Posterior cingulate gyrus (tissue), 11 donors: ENCODE measurements at regions not wholly inside any gene's neighbourhood (a gene's known extent, or its start where the extent isn't known, plus 50 kb on each side); places are given as distances from the start of the nearest gene placed in this dataset.

ENCODE experiments used
- DNase-seq, 10 donors: peaks; one replicate each; pipeline versions ENCODE4 v3.0.0 to v3.0.0-alpha.2; 2020 to 2021; ENCODE audit warnings: mixed read lengths in 3 of 10
- intact Hi-C: fragments of 100-400 bp; cut with DNase I; formaldehyde crosslinking; loops from one replicate; pipeline ENCODE4 v1.15.1; 2023

DNA sequence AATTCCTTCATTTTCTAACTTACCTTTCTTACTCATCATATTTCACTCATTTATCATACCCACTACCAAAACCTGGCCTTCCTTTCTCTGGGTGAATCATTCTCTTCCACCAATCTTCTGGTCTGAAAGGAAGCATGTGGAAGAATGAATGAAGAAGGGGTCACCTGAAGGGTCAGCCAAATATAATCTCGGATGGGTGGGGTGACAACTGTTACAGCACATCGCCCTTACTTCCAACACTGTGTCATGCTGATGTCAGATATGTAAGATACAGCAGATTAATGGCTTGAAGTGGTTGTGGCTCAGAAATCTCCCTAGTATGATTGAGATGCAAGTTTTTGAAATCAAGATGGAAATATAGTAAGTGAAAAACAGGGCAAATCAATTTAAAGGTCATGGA lies 401.7 kb upstream of the HTR2A start:
- no peak for DNase-seq
- intact Hi-C loops = no loop called here

DNA sequence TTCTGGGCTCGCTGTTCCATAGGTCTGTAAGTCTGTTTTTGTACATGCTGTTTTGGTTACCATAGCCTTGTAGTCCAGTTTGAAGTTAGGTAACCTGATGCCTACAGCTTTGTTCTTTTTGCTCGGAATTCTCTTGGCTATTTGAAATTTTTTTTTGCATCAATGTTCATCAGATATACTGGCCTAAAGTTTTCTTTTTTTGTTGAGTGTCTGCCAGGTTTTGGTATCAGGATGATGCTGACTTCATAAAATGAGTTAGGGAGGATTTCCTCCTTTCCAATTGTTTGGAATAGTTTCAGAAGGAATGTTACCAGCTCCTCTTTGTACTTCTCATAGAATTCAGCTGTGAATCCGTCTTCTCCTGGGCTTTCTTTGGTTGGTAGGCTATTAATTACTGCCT lies 397.8 kb upstream of the HTR2A start:
- no peak for DNase-seq
- intact Hi-C loops = no loop called here

DNA sequence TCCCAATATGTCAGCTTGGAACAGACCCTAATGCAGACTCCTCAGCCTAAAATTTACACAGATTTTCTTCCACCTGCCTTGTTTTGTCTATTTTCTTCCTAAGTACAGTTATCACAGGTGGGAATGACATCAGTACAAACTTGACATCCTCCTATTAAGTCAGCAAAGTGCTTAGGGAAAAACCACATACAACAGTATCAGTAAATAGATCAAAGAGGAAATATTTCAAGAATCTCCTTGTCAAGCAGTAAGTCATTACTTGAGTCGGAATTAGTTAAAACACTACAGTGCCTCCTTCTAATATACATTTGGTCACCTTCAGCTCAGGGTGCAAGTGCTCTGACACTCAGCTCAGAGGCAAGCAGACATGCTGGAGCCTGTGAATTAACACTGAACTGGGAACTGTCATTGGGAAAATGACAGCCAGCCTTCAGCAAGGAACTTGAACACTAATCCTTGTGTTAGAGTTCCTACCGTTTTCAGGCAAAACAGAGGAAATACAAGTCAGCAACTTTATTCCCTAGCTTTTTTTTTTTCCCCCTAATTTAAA lies 394.3 kb upstream of the HTR2A start:
- intact Hi-C loops = no loop called here
- DNase-seq = no peak

DNA sequence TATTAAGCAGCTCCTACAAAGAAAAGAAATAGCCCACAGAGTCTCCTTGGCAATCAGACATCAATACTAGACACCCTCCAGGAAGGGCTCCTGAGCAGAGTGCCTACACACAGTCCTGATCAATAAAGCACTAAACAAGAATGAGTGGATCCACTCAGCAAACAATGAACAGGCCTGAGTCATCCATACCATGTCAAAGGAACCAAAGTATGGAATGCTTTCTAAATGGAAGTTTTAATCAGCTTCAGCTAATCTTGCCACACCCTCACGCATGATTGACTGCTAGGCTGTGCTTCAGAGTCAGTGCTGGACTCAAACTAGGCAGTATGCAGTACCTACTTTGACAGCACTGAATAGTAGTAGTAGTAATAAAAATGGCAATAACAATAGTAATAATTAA lies 392.7 kb upstream of the HTR2A start:
- intact Hi-C loops = no loop called here

DNA sequence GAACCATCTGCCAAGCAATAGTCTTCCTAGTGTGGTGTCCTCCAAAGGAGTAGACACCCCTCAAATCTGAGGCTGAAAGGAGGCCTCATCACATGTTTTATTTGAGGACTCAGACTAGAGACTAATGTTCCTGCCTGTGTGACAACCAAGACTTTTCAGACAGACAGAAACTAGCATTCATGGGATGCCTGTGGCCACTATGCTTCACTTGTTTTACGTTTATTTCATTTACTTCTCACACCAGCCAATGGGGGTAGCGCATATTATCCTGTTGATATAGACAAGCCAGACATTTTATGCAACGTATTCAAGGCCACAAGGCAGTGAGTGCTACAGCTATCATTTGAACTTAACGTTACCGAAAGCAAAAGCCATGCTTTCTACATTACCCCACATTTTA lies 391.7 kb upstream of the HTR2A start:
- no peak for DNase-seq
- intact Hi-C loops = no loop called here

More for the DNA sequence above, 392.7 kb upstream of the HTR2A start:
- no peak for DNase-seq

DNA sequence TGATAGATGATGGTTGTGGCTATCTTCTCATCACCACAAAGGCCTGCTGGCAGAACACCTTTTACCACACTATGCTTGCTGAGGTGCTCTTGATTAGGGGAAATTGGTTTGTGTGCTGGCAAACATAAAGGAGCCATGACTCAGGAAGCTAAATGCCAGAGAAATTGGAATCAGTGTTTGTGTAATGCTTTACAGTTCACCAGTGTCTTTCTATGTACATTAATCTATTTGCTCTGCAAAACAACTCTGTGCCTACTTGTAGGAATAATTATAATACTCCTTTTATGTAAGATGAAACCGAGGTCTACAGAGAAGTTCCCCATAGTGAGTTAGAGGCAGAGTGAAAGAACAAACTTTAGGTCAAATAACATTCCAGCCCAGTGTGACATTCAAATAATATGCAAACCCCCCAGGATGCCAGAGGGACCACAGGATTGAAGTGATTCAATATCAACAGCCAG lies 390.5 kb upstream of the HTR2A start:
- no peak for DNase-seq
- intact Hi-C loops = no loop called here

DNA sequence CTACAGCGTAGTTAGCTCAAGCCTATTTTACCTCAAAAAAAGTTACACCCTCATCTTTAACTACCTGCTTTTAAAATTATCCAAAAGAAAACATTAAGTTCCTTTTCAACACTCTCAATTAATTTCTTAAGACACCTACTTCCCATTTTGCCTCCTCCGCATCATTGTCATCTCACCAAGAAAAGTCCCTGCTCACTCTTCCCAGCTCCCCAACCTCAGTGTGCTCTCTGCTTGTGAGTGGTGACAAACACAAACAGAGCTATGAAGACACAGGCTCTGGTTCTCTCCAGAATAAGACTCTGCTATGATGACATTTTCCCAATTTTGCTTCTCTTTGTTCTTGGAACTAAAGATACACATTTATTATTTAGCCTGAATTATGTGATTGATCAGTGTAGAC lies 385.1 kb upstream of the HTR2A start:
- DNase-seq = no peak
- intact Hi-C loops = no loop called here

DNA sequence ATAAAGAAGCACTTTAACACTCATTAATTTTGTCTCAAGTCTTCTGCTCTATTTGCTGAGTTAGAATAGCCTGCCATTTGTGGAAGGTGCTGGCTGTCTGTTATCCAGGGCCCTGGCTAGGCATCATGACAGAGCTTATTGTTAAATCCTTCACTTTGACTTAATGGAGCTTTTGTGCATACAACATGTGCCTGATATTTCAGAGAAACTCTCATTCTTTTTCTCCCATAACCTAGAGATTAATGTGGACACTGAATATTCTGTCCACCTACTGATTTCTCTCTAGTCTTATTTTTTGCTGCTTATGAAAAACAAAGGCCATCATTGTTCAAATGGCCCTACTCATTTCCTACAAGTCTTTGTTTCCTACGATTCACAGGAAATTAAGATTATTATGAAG lies 383.1 kb upstream of the HTR2A start:
- intact Hi-C loops = no loop called here
- DNase-seq = no peak

DNA sequence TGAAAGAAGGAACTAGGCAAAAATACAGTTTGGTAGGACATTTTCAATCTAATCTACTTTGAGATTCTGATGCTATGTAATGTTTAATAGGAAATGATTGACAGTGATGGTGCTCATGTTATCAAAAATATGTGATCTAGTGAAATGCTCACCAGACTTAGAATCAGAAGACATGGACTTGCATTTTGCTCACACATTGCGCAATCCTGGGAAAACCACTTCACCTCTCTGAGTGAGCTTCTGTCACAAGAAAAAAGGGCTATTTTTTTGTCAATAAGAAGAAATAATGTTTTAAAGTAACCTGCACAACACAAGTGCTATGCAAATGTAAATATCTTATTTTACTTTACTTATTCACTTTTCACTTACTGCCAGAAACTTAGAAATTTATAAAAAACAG lies 380.9 kb upstream of the HTR2A start:
- intact Hi-C loops = no loop called here
- DNase-seq = no peak

DNA sequence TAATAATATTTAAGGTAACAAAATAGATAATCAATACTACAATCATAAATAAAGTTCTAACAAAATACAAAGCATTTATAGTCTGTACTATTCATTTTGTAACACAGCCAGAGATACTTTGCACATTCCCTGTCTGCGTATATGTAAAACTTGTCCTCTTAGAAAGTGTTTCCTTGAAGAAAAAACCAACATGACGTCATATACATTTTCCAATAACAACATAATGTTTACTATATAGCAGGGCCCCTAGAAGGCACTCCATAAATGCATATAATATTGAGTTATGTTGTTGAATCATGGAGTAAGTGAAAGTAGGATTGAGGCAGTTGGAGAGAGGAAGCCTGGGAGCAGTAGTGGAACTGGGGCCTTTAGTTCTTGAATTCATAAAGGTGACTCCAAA lies 371.4 kb upstream of the HTR2A start:
- intact Hi-C loops = no loop called here
- no peak for DNase-seq

DNA sequence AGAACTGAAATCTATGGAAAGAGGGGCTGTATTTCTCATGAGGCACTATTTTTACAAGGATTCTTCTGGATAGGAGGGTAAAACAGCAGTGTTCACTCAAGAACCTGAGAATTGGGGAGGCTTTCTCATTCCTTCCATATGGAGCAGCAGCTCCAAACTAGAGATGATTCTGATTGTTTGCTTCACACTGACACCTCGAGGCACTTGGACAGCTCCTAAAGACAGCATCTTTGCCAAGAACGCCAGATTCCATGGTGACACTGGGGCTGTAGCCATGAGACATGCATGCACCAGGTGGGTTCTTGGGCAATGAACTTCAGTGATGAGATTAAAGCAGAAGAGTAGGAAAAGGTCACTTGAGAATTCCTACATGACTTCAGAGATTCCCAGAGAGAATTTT lies 361.5 kb upstream of the HTR2A start:
- DNase-seq = no peak
- intact Hi-C loops = no loop called here

DNA sequence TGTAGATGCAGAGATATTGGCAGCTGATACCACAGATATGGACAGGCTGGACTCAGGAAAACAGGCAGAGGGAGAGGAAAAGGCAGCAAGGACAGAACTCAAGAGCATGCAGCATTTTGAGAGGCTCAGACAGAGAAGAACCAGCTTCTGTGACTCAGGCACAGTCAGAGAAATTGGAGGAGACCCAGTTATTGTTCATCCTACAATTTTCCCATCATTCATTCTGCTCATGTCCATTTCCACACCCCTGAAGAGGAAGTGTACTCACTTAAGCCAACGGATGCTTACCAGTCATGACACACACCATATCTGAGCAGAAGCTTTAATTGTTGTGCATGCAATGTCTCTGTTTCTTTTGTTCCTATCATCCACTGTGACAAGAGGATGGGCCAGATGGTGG lies 359.8 kb upstream of the HTR2A start:
- intact Hi-C loops = no loop called here
- DNase-seq = no peak

DNA sequence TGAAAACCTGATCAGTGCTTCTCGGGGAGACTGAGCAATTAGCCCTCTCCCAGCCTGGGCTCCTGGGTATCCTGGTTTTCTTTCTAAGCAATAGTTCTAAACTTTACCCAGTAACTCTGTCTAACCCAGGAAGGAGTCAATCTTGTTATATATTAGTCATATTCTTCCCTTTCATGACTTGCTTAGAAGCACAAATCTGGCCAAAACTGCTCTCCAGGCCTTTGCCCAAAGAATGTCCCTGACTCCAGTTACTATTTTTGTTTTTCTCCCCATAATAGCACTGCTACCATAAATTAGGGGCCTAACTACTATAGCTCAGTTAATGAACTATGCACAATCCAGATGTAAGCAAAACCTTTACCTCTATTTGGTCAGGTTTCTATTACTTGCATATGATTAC lies 355.8 kb upstream of the HTR2A start:
- DNase-seq = no peak
- intact Hi-C loops = no loop called here

DNA sequence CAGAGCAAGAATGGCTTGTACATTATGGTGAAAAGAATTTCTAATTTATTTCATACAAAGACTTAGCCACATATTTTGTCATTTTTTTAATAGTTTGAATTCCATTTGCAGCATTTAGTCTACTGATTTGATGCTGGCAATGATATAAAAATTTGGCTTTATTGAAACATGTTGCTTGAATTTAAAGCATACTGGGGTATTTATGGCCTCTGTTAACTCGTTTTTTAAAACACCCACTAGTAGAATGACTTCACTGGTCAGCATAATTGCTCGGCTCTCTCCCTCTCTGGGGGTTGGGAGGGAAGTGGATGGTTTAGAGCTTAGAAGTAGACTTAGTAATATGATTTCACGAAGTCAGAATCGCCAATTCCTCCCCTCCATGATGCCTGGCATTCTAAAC lies 354.9 kb upstream of the HTR2A start:
- no peak for DNase-seq
- intact Hi-C loops = no loop called here

DNA sequence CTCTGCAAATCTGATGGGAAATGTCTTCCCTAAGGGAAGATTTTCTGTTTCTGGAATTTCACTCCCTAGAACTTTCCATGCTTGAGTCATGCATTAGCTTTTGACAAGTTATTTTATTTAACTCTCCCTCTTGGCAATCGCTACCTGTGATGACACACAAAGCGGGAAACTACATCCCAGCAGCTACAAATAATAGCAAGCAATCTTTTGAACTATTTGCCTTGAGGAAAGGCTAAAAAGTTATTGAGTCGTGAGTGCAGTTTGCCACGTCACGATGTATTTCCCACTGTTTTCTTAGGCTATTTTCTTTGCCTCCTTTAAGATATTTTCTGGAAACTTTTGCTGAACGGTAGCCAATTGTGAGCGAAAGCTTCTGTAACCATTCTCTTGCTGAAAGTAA lies 353.3 kb upstream of the HTR2A start:
- intact Hi-C loops = no loop called here
- no peak for DNase-seq

DNA sequence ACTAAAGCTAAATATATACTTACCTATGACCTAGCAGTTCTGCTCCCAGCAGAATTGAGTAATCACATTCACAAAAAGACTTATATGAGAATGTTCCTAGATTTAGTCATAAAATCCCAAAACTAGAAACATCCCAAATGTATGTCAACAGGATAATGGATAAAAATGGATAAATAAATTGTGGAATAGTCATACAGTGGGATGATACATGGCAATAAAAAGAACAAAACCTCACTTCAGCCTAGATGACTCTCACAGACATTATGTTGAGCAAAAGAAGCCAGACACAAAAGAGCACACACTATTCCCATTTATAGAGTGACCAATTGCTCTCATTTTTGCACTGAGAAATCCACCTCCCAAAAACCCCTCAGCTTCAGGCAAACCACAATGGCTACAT lies 352.4 kb upstream of the HTR2A start:
- intact Hi-C loops = no loop called here
- DNase-seq = no peak

DNA sequence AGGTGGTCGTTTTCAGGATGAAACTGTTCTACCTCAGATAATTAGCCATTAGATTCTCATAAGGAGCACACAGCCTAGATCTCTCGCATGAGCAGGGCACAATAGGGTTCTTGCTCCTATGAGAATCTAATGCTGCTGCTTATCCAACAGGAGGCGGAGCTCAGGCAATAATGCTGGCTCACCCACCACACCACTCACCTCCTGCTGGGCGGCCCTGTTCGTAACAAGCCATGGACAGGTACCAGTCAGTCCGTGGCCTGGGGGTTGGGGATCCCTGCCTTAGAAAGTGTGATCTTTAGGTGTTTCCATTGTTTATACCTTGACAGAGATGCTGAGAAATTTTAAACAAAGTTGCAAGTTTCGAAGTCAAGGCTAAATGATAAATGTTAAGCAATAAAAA lies 344.6 kb upstream of the HTR2A start:
- intact Hi-C loops = no loop called here
- peak in 1 of 10 donors; percentile 64 for DNase-seq

DNA sequence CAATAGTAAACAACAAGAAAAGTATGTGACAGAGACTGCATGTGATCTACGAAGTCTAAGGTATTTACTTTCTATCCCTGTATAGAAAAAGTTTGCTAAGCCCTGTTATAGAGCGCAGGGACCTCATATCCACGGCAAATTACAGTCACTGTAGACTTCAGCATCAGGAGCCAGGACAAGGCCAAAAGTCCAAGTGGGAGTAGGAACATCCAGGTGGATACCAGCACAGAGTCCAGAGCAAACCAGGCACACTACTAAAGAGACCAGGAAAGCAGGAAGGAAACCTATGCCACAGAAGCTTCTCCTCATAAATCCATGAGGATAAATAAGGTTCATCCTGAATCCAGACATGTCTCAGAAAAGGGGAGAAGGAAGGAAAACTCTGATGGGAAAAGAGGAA lies 342.2 kb upstream of the HTR2A start:
- DNase-seq = no peak
- intact Hi-C loops = no loop called here

DNA sequence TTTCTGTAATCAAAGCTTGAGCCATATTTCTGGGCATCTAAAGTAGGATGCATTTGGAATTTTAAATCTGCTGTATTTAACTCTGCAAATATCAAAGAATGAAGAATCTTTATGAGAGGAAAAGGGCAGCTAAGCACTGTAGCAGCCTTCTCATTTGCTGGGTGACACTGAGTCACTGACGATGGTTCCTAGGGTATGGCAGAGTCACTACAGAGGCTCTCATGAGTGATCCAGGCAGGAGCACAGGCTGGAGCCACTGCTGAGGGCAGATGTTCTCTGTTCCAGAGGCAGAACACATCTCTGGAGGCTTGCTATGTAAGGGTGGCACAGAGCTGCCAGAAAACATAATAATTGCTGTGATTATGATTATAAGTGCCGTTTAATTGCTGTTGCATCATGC lies 340.7 kb upstream of the HTR2A start:
- intact Hi-C loops = no loop called here
- DNase-seq = no peak

DNA sequence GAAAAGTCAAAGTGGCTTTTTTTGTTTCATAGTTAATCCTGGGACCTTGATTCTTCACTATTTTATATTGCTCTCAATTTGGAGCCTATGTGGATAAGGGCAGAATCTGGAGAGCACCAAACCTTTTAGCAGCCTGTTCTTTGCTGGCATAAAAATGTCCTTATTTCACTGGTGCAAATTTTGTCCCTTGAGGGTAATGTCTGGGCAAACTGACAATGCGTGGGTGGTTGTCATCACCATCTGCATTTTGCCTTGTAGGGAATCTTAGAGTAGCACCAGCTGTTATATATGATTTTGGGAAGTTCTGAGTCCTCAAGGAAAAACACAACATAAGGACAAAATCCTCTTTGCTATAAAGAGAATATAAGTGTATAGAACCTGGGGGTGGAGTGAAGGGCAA lies 336.9 kb upstream of the HTR2A start:
- intact Hi-C loops = no loop called here
- peak in 5 of 10 donors; percentile 28 to 80 (median 60) for DNase-seq

DNA sequence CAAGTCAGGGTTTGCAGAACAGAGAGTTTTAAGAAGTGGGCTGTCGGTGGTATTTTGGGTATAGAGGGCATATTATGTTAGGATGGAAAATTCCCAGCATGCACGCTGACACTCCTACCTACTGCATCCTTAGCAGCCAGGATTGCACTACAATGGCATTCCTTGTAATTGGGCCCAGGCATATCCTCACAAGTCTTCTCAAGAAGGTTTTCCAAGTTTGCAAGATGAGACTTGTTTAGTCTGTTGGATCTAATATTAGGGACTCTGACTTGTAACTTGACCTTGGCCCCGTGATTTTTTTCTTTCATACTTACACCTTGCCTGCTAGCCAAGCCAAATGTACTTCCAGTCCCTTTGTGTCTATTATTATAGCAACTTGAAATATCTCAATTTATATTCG lies 335.7 kb upstream of the HTR2A start:
- no peak for DNase-seq
- intact Hi-C loops = no loop called here

DNA sequence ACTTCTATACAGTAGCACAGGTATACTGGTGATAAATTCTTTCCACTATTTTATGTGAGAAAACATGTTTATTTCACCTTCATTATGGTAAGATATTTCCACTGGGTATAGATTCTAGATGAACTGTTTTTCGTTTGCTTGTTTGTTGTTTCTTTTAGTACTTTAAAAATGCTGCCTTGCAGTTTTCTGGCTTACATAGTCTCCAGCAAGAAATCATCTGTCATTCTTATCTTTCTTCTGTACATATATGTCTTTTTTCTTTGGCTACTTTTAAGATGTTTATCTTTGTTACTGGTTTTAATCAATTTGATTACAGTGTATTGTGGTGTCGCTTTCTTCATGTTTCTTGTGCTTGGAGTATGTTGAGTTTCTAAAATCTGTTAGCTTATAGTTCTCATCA lies 333.3 kb upstream of the HTR2A start:
- intact Hi-C loops = no loop called here
- no peak for DNase-seq

DNA sequence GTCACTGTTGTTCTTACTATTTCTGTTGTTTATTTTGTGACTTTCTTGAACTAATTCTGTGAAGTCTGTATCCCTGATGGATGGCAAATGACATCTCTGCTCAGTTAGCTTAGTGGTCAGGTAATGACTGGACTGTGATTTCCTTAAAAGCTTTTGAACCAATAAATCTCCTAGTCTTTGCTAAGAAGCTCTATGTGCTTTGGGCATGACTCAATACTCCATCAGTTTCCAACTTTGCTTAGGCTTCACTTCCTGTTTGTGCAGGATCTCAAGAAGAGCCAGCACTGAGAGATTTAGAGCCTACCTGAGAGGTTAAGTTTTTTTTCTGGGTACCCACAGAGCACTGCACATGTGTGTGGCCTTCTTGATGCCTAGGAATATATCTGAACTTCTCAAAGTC lies 329.7 kb upstream of the HTR2A start:
- no peak for DNase-seq
- intact Hi-C loops = no loop called here
